GM20431 (cell line): ENCODE measurements at regions not wholly inside any gene's neighbourhood (a gene's known extent, or its start where the extent isn't known, plus 50 kb on each side); places are given as distances from the start of the nearest gene placed in this dataset.

Experiments
- in situ Hi-C: fragments of 300-500 bp; cut with MseI, MboI; formaldehyde crosslinking; loops from one replicate; pipeline ENCODE4 v1.15.0; 2020; ENCODE audit warnings: low sequenced_read_pairs; ENCODE audit not compliant: unreplicated experiment

DNA sequence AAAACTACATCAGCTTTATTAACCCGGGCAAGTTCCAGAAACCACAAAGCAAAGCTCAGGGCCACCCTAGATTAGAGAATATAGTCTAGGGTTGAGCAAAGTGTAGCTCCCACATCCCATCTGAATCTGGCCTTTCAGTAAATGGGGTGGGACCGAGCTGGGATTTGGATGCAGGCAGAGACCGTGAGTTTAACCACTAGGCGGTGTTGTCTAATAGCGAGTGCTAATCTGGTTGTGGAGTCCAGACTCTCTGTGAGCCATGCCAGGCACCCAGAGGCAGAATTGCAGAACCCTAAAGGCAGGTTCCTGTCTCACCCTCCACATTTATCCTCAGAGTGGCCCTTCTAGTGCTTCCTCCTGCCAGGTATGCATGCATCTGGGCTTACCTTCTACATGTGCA lies 435.9 kb downstream of the TSN start:
- in situ Hi-C loops: no loop called here

DNA sequence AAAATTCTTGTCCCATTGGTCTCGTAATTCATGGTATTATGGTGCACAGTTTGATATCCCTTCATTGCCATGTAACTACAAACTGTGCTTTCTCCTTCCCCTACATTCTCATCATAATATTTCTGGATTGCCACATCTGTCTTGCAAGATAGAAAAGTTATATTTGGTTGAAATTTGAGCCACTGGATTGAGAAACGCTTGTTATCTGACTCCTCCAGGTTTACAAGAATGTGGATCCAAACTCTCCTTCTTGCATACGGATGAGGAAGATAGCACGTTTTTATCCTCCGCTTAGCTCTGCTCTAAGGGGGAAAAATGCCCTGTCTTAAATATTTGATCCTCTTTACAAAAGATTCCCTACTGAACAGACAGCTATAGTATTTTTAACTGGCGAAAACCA lies 438.2 kb downstream of the TSN start:
- in situ Hi-C loops: no loop called here

- in situ Hi-C loops: no loop called here
These were observed 439.1 kb downstream of the TSN start for GRCh38 chr2:122194546-122194945.

DNA sequence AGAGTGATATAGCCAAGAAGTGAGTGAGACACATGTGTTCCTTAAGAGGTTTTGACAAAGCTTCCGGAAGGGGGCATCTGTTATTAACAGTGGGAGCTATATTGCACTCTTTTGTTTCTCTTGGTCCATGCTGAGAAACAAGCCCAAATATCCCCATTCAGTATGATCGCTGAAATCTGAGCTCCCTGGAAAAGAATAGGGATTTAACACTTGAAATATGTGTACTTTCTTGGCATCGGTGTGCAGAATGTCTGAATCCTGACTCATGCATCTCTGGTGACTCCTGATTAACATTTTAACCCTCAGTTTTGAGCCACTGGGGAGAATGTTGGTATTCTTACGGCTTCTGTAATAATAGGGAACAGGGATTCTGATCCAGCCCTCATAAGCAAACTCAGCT lies 448.1 kb downstream of the TSN start:
- in situ Hi-C loops: no loop called here

GRCh38 chr2:122205641-122206040 lies 450.2 kb downstream of the TSN start:
- in situ Hi-C loops: no loop called here

DNA sequence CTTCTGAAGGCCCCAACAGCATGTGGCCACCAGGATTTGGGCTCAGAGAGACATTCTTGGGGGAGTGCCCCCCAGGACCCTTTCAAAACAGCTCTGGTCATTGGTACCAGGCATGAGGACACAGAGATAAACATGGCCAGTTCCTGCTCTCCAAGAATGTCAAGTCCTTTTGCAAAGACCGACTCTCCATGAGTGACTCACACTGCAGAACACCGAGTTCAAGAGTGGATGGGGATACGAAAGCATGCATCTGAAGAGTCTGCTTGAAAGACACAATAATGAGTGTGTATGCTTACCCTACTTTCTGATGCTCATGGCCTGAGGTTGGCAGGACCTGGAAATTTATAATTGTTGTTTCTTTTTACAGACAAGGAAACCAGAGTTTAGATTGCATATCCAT lies 450.6 kb downstream of the TSN start:
- in situ Hi-C loops: no loop called here

DNA sequence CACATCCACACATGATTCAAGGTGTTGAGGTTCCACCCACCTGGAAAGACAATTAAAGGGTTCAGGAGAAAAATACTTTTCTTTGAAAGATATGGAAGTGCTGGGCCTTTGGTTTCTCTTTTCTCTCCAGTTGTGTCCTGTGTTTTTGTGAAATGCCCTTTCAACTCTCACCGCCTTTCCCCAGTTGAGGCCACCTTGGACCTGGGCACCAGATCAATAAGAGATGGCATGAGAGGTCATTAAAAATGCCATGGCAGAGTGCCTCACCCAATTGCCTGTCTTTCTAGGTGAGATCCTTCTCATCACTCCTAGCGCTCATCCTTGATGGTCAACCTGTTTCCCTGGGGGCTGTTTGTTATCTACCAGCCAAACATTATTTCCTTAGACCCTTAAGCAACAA lies 453.9 kb downstream of the TSN start:
- in situ Hi-C loops: no loop called here

DNA sequence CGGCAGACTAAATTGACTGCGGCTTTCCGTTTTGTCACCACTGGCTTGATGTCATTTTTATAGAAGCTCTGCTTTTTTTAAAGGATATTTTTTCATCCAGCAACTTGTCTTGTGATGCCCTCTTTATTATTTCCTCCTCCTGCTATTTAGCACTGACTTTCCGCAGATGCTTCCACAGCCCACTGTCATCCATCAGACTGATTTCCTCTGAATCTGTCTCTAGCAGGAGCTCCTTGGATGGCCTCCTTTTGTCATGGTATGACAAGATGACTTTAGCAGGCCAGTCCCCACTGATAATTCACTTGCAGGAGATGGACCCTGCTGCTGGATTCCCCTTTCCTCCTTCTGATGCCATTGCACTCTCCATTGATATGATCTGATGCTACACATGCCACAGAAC lies 454.6 kb downstream of the TSN start:
- in situ Hi-C loops: no loop called here

DNA sequence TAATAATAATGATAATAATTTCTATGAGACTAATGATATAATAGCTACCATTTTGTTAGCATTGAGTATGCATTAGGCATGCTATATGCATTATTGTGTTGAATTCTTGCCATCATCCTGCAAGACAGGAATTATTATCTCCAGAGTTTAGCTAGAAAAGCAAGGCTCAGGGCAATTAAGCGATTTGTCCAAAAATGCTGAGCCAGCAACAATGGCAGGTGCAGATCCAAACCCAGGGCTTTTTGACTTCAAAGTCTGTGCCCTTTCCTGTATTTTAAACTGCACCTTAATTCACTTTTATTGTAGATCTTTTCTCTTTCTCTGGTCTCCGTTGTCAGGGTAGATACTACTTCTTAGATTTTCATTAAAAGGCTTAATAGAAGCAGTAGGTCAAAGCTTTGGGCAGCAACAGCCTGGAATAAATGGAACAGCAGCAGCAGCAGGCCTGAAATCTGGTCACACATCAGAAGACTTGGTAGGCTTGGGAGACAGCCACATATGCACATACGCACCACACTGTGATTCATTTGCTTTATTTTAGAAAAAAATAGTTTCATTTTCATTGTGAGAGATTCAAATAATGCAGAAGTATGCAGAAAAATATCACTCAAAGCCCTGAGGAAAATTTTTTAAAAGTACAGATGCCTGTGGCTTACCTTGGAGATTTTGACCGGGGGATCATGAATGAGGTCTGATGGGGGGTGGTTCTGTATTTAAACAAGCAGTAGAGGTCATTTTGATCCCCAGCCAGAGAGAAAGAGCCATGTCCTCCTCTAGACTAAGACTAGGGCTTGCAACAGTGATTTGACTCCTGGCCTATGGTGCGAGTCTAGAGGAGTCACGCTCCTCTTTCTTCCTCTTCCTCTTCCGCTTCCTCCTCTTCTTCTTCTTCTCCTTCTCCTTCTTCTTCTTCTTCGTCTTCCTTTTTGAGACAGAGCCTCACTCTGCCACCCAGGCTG lies 455.7 kb downstream of the TSN start:
- in situ Hi-C loops: no loop called here

- in situ Hi-C loops: no loop called here
These were observed 457.9 kb downstream of the TSN start for GRCh38 chr2:122213312-122213711.

GRCh38 chr2:122216071-122216470 lies 460.6 kb downstream of the TSN start:
- in situ Hi-C loops: no loop called here

GRCh38 chr2:122216901-122217300 lies 461.4 kb downstream of the TSN start:
- in situ Hi-C loops: no loop called here

DNA sequence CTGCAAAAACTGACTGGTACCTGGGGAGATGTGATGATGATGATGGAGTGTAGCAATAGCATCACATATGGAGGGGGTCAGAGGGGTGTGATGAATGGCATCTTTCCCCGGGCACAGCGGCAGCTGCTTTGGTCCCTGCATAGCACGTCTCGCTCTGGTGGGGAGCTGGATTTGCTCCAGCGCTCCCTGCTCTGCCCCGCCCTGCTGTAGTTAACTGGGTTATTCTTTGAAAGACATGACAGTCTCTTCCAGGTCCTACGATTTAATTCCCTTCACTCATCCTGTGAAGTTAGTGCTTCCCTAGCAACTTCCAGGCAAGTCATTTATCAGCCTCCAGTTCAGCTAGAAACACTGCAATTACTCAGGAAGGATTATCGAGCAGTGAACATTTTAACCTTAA lies 463.1 kb downstream of the TSN start:
- in situ Hi-C loops: no loop called here

- in situ Hi-C loops: no loop called here
These were observed 464.1 kb downstream of the TSN start for GRCh38 chr2:122219504-122219903.

DNA sequence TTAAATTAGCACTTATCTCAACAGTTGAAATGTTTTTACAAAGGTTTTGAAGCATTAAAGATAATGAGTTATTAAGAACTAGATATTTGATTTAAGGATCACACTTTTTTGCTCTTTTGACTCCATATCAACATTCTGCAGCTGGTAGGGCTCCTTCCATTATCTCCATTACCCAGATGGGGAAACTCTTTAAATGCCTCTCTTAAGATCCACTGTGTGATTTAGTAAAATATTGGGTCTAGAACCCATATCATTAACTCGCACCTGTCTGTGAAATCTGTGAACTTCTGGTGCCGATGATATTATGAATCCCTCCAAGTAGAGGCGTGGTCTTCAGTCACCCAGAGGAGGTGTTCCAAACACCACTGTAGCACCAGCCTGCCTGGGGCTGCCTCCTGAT lies 466.2 kb downstream of the TSN start:
- in situ Hi-C loops: no loop called here

DNA sequence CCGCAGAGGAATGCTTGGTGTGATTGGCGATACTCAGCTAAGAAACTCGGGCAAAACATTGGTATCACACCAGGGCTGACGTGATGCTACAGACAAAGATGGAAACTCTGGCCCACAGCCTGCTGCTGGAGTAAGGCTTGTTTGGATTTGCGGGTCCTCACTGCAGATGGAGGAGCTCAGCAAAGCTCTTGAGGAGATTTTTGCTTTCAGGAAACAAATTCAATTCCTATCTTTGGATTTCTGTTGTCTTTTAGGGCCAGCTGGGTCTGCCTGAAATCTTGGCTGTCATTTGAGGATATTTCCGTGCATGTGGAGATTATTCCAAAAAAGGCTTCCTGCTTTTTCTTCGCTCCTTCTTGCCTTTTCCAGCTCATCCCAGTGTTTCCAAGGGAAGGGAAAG lies 475.8 kb downstream of the TSN start:
- in situ Hi-C loops: no loop called here

- in situ Hi-C loops: no loop called here
These were observed 477.9 kb downstream of the TSN start for GRCh38 chr2:122233372-122233771.

DNA sequence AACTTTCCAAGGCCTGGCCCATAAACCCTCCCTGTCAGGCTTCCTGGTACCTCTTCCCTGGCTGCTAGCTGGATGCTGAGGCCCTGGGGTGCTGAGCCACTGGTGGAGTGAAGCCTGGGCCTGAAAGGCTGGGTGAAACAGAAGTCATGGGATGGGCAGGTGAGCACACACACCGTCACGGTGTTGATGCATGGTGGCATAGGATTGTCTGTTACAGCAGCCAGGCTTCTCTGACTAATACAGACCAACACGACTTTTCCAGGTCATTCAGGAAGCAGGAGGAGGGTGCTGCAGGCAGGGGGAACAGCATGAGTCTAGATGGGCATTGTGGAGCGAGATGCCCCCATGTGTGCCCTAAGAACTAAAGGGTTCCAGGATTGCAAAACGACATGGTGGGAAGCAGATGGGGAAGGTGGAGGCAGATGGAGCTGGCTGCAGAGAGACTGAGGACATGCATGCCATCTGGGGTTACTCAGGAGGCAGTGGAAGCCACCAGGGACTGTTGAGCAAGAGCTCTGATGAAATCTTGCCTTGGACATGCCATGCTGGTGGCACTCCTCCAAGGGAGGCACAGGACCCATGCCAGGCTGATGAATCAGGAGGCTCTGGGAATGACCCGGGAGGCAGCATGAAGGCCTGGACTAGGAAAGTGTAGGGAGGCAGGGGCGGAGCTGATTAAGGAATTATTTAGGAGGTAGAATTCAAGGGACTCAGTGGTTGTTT lies 480.9 kb downstream of the TSN start:
- in situ Hi-C loops: no loop called here

DNA sequence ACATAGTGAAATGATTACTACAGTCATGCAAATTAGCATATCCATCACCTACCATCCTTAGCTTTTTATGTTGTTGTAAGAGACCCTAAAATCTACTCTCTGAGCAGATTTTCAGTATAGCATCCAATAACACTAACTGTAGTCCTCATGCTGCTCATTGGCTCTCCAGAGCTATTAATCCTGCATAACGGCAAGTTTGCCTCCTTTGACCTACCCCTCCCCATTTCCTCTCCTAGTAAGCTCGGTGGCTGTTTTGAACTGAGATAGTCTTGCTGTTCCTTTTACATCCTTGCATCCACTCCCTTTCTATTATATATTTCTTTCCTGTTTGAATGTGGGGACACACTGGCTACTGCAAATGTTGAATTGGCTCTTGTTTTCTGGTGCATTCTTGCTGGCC lies 481.5 kb downstream of the TSN start:
- in situ Hi-C loops: no loop called here

GRCh38 chr2:122237450-122237849 lies 482.0 kb downstream of the TSN start:
- in situ Hi-C loops: no loop called here

DNA sequence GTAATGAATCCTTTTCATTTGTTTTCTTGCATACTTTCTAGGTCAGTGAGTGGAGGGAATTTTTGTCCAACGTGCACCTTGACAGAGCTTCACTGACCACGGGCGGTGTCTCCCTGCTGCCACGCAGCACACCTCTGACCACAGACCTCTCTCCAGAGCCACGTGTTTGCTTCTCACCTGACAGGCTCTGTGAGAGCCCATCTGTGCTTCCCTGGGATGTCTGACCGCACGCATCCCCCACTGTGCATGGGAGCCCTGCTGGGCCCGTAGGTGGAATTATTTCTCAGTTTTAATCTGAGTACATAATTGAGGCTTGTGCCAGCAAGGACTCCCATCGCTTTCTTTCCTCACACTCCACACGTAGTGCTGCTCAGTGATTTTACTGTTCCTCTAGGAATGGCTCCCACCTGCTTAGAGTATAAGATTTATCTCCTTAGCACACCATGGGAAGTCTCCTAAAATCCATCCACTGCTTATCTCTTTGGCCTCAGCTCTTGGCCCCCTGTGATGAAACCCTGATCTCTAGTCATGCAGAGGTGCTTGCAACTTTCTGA lies 482.6 kb downstream of the TSN start:
- in situ Hi-C loops: no loop called here
